NT2/D1 (cell line): ENCODE measurements at regions not wholly inside any gene's neighbourhood (a gene's known extent, or its start where the extent isn't known, plus 50 kb on each side); places are given as distances from the start of the nearest gene placed in this dataset.

Experiments used
- YY1 ChIP-seq: IDR thresholded peaks from 2 replicates; pipeline ENCODE4 v1.6.1; 2011; ENCODE audit not compliant: insufficient read length, insufficient read depth
- ZNF274 ChIP-seq: IDR thresholded peaks from 2 replicates; pipeline ENCODE4 v1.6.1; 2011; ENCODE audit warnings: mild to moderate bottlenecking, low read depth, low read length

GRCh38 chr6:15786846-15787245 lies 124.0 kb upstream of the DTNBP1 start:
- TF ChIP-seq YY1 (no peak), ZNF274 (no peak)
